ENCODE measurements at regions not wholly inside any gene's neighbourhood (a gene's known extent, or its start where the extent isn't known, plus 50 kb on each side); places are given as distances from the start of the nearest gene placed in this dataset.
"Not testable (repeated sequence)": the region's sequence is repeated elsewhere in the genome, so short reads cannot be mapped to it uniquely, and the experiment has no call there.

- TF ChIP-seq, protein P1, sequence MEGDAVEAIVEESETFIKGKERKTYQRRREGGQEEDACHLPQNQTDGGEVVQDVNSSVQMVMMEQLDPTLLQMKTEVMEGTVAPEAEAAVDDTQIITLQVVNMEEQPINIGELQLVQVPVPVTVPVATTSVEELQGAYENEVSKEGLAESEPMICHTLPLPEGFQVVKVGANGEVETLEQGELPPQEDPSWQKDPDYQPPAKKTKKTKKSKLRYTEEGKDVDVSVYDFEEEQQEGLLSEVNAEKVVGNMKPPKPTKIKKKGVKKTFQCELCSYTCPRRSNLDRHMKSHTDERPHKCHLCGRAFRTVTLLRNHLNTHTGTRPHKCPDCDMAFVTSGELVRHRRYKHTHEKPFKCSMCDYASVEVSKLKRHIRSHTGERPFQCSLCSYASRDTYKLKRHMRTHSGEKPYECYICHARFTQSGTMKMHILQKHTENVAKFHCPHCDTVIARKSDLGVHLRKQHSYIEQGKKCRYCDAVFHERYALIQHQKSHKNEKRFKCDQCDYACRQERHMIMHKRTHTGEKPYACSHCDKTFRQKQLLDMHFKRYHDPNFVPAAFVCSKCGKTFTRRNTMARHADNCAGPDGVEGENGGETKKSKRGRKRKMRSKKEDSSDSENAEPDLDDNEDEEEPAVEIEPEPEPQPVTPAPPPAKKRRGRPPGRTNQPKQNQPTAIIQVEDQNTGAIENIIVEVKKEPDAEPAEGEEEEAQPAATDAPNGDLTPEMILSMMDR (IDR thresholded peaks at IDR 0.05; ENCODE audit: borderline replicate concordance, control extremely low read depth, extremely low read depth, insufficient read depth, missing control alignments), result no peak
- in situ Hi-C loops (cut with MboI; ENCODE audit: low sequenced_read_pairs, unreplicated experiment), result no loop called here
- no peak for DNase-seq (ENCODE audit: low spot score)
Measured at GRCh38 chr11:114799476-114799875, 121.1 kb downstream of the NXPE2 start.

- DNase-seq (ENCODE audit: low spot score), result no peak
- in situ Hi-C loops (cut with MboI; ENCODE audit: low sequenced_read_pairs, unreplicated experiment), result no loop called here
- TF ChIP-seq, protein P1 (IDR thresholded peaks at IDR 0.05; ENCODE audit: borderline replicate concordance, control extremely low read depth, extremely low read depth, insufficient read depth, missing control alignments), result no peak
Measured at GRCh38 chr11:114801773-114802172, 123.4 kb downstream of the NXPE2 start.

- DNase-seq (ENCODE audit: low spot score), result no peak
- in situ Hi-C loops (cut with MboI; ENCODE audit: low sequenced_read_pairs, unreplicated experiment), result no loop called here
- TF ChIP-seq, protein P1 (IDR thresholded peaks at IDR 0.05; ENCODE audit: borderline replicate concordance, control extremely low read depth, extremely low read depth, insufficient read depth, missing control alignments), result no peak
Measured at GRCh38 chr11:114802878-114803277, 124.6 kb downstream of the NXPE2 start.

GRCh38 chr11:114805431-114805830, 127.1 kb downstream of the NXPE2 start:
- DNase-seq (ENCODE audit: low spot score); in situ Hi-C loops (cut with MboI; ENCODE audit: low sequenced_read_pairs, unreplicated experiment): not testable (repeated sequence)

DNA sequence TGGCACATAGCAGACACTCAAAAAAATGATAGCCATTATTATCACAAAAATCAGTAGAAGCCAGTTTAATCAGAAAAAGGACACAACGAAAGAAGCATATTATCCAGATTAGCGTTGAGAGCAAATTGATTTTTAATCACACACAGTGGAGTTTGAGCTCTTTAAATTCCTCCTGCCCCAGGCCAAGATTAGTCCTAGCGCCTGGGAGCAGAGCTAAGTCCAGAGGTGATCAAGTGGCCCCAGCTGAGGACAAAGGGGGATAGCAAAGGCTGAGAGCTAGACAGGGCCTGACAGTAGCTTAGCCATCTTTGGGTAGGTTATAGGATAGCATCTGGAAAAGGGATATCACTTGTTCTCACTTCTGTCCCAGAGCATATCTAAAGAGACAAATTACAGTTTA, 133.6 kb downstream of the NXPE2 start:
- no peak for DNase-seq (ENCODE audit: low spot score)
- in situ Hi-C loops (cut with MboI; ENCODE audit: low sequenced_read_pairs, unreplicated experiment), result no loop called here
- TF ChIP-seq, protein P1 (IDR thresholded peaks at IDR 0.05; ENCODE audit: borderline replicate concordance, control extremely low read depth, extremely low read depth, insufficient read depth, missing control alignments), result no peak

GRCh38 chr11:114812733-114813132, 134.4 kb downstream of the NXPE2 start:
- TF ChIP-seq, protein P1 (IDR thresholded peaks at IDR 0.05; ENCODE audit: borderline replicate concordance, control extremely low read depth, extremely low read depth, insufficient read depth, missing control alignments), result no peak
- in situ Hi-C loops (cut with MboI; ENCODE audit: low sequenced_read_pairs, unreplicated experiment), result no loop called here
- DNase-seq (ENCODE audit: low spot score), result no peak

- in situ Hi-C loops (cut with MboI; ENCODE audit: low sequenced_read_pairs, unreplicated experiment), result no loop called here
- TF ChIP-seq, protein P1 (IDR thresholded peaks at IDR 0.05; ENCODE audit: borderline replicate concordance, control extremely low read depth, extremely low read depth, insufficient read depth, missing control alignments), result no peak
- DNase-seq (ENCODE audit: low spot score), result no peak
Measured at GRCh38 chr11:114813189-114813718, 134.9 kb downstream of the NXPE2 start.
